HepG2 (cell line): ENCODE measurements at regions not wholly inside any gene's neighbourhood (a gene's known extent, or its start where the extent isn't known, plus 50 kb on each side); places are given as distances from the start of the nearest gene placed in this dataset.

Experiments
- ATAC-seq: fragments of 200-7000 bp; cut with Tn5 transposase; 3 replicates; pipeline ENCODE4 v1.9.1; 2020; ENCODE audit warnings: mild to moderate bottlenecking, moderate library complexity
- BruUV-seq: library from RNA; stranded (reverse); fragments of 400-500 nt; replicated peaks from 2 replicates; lab custom pipeline; 2021; lab: Mats Ljungman, UMichigan
- CTCF ChIA-PET: fragments of 300-600 bp; formaldehyde crosslinking; extraction: SDS; loops from one replicate; lab custom pipeline; 2021; ENCODE audit warnings: low total read pairs, inconsistent platforms, low intra/inter-chr PET ratio; lab: Yijun Ruan, JAX
- POLR2A ChIA-PET: fragments of 350-600 bp; sonication (Branson Sonifier 250); formaldehyde crosslinking; loops from one replicate; lab custom pipeline; 2020; ENCODE audit warnings: antibody characterized with exemption, inconsistent platforms; lab: Yijun Ruan, JAX
- DNase-seq: peaks from one replicate; pipeline ENCODE4 v3.0.0-alpha.2; 2015; ENCODE audit warnings: low spot score
- FAIRE-seq: peaks from 3 replicates; lab custom pipeline; 2011; peaks lifted over from hg19 to GRCh38; lab: Jason Lieb, UNC
- H2AFZ ChIP-seq: one replicate; pipeline ENCODE4 v1.6.1; 2011; ENCODE audit warnings: low read length, inconsistent platforms
- H3K27ac ChIP-seq: fragments of 300-600 bp; 3 replicates; pipeline ENCODE4 v1.8.0; 2011; ENCODE audit warnings: mixed run types, mild to moderate bottlenecking, mixed read lengths, low read length, inconsistent platforms; ENCODE audit not compliant: insufficient read depth; ENCODE audit errors: extremely low read length
- H3K27me3 ChIP-seq, 2 experiments: fragments of 200-600 bp in 1 of 2; 2 replicates in 1 of 2; 3 replicates in 1 of 2; pipeline versions ENCODE4 v1.6.0 to v1.8.0; 2011; ENCODE audit warnings: low read length in 2 of 2, mild to moderate bottlenecking in 2 of 2, moderate library complexity in 2 of 2, inconsistent platforms in 1 of 2; ENCODE audit not compliant: insufficient read depth in 2 of 2, control insufficient read depth in 1 of 2
- H3K36me3 ChIP-seq, 2 experiments: fragments of 200-600 bp in 1 of 2; replicated peaks in 1 of 2; 2 replicates in 1 of 2; 3 replicates in 1 of 2; pipeline versions ENCODE4 v1.5.1 to v1.8.0; 2011; ENCODE audit warnings: low read length in 2 of 2, inconsistent platforms in 1 of 2; ENCODE audit not compliant: insufficient read depth in 2 of 2, control insufficient read depth in 1 of 2
- H3K4me1 ChIP-seq: 2 replicates; pipeline ENCODE4 v1.5.1; 2012; ENCODE audit warnings: low read length, inconsistent platforms; ENCODE audit not compliant: insufficient read depth
- H3K4me2 ChIP-seq: 2 replicates; pipeline ENCODE4 v1.6.0; 2011; ENCODE audit warnings: low read depth, low read length, inconsistent platforms
- H3K4me3 ChIP-seq, 3 experiments: fragments of 200-600 bp in 1 of 3; sonication (generic), shearing (Covaris generic) in 1 of 3; replicated peaks in 1 of 3; 2 replicates each; pipeline ENCODE4 v1.5.1; 2011 to 2016; ENCODE audit warnings: low read length in 3 of 3, inconsistent platforms in 2 of 3, low read depth in 2 of 3, mild to moderate bottlenecking in 2 of 3, control low read depth in 1 of 3, mixed read lengths in 1 of 3; ENCODE audit not compliant: insufficient read depth in 1 of 3
- H3K79me2 ChIP-seq: one replicate; pipeline ENCODE4 v1.6.1; 2011; ENCODE audit warnings: low read length, inconsistent platforms; ENCODE audit not compliant: insufficient read depth
- H3K9ac ChIP-seq: 2 replicates; pipeline ENCODE4 v1.6.0; 2011; ENCODE audit warnings: mild to moderate bottlenecking, low read depth, low read length, inconsistent platforms; ENCODE audit not compliant: insufficient read depth
- H3K9me3 ChIP-seq: 2 replicates; pipeline ENCODE4 v1.5.1; 2012; ENCODE audit warnings: mild to moderate bottlenecking, low read length
- H4K20me1 ChIP-seq: 2 replicates; pipeline ENCODE4 v1.6.0; 2011; ENCODE audit warnings: inconsistent platforms, mild to moderate bottlenecking, low read length, moderate library complexity; ENCODE audit not compliant: insufficient read depth
- CEBPB ChIP-seq: IDR thresholded peaks from 2 replicates; pipeline ENCODE4 v1.6.1; 2011; ENCODE audit warnings: low read depth, low read length, improper control_type of control experiment, borderline replicate concordance
- CREB3 ChIP-seq: sonication (generic); formaldehyde crosslinking; IDR thresholded peaks from 2 replicates; pipeline ENCODE4 v1.5.0; 2020; ENCODE audit warnings: missing genetic modification reagents
- NR3C1 ChIP-seq: sonication (generic); formaldehyde crosslinking; IDR thresholded peaks from 2 replicates; pipeline ENCODE4 v1.4.0; 2020; ENCODE audit warnings: missing genetic modification reagents
- SAFB2 ChIP-seq: sonication (generic); formaldehyde crosslinking; IDR thresholded peaks from 2 replicates; pipeline ENCODE4 v1.5.1; 2020; ENCODE audit warnings: missing genetic modification reagents, low read depth, mild to moderate bottlenecking, borderline replicate concordance
- U2AF2 ChIP-seq: fragments of 200-400 bp; formaldehyde crosslinking; IDR thresholded peaks from 2 replicates; pipeline ENCODE4 v1.6.1; 2017; ENCODE audit warnings: low read depth, mild to moderate bottlenecking, low read length
- ZBTB20 ChIP-seq: sonication (generic); formaldehyde crosslinking; IDR thresholded peaks from 2 replicates; pipeline ENCODE4 v1.8.1; 2023; ENCODE audit warnings: missing genetic modification reagents, low read depth, mild to moderate bottlenecking, borderline replicate concordance
- ZBTB7A ChIP-seq: sonication (generic); formaldehyde crosslinking; IDR thresholded peaks from 2 replicates; pipeline ENCODE4 v1.8.0; 2022; ENCODE audit warnings: mild to moderate bottlenecking, missing genetic modification reagents
- ZFP36L1 ChIP-seq: sonication (generic); formaldehyde crosslinking; IDR thresholded peaks from 2 replicates; pipeline ENCODE4 v1.8.0; 2022; ENCODE audit warnings: mild to moderate bottlenecking, missing genetic modification reagents, moderate library complexity
- ZFP41 ChIP-seq: sonication (generic); formaldehyde crosslinking; IDR thresholded peaks from 2 replicates; pipeline ENCODE4 v1.4.0; 2020; ENCODE audit warnings: mild to moderate bottlenecking, missing genetic modification reagents, borderline replicate concordance
- ZNF510 ChIP-seq: sonication (generic); formaldehyde crosslinking; IDR thresholded peaks from 2 replicates; pipeline ENCODE4 v1.4.0; 2020; ENCODE audit warnings: low read depth, mild to moderate bottlenecking, missing genetic modification reagents
- ZNF766 ChIP-seq: sonication (generic); formaldehyde crosslinking; IDR thresholded peaks from 2 replicates; pipeline ENCODE4 v1.5.0; 2020; ENCODE audit warnings: missing genetic modification reagents, borderline replicate concordance
- ZNF792 ChIP-seq: IDR thresholded peaks from 2 replicates; pipeline ENCODE4 v1.6.1; 2016
- WGBS: methylation state at CpG from one replicate; pipeline ENCODE4 v1.1.6; 2017; ENCODE audit warnings: low lambda C conversion rate; 5-methylcytosine and 5-hydroxymethylcytosine counted together
- in situ Hi-C: cut with HindIII; loops from 2 replicates; pipeline ENCODE4 v1.10.0; 2017; ENCODE audit warnings: low pct_unique_long_range_greater_than_20kb; ENCODE audit not compliant: extremely low pct_ligation_motif_present
- intact Hi-C: fragments of 100-400 bp; cut with micrococcal nuclease; formaldehyde crosslinking; loops from one replicate; pipeline ENCODE4 v1.10.0; 2022; ENCODE audit not compliant: unreplicated experiment
- TF ChIP-seq, protein P1 (sequence below): fragments of 450-650 bp; IDR thresholded peaks from 2 replicates; pipeline ENCODE4 v1.6.1; 2017; ENCODE audit warnings: mild to moderate bottlenecking
- TF ChIP-seq, protein P2 (sequence below): sonication (generic); formaldehyde crosslinking; IDR thresholded peaks from 2 replicates; pipeline ENCODE4 v1.4.0; 2020; ENCODE audit warnings: missing genetic modification reagents

- DNase-seq: no peak
- intact Hi-C loops: no loop called here
- no peak overlapping the region for H3K9ac ChIP-seq
- H4K20me1 ChIP-seq: no peaks in the 10 kb centered on the region
- 88% methylated on average over 3 of the region's 3 CpGs for WGBS
- ChIA-PET CTCF (no interaction called here), POLR2A (no interaction called here)
- no peak overlapping the region for H2AFZ ChIP-seq
- H3K4me3 ChIP-seq: no peak overlapping the region
- TF ChIP-seq ZNF766: no peak
- TF ChIP-seq NR3C1 (CRISPR knock-in tag): no peak
- no peak for TF ChIP-seq ZNF792
- TF ChIP-seq ZBTB20 (CRISPR knock-in tag): no peak
- TF ChIP-seq, protein P1, sequence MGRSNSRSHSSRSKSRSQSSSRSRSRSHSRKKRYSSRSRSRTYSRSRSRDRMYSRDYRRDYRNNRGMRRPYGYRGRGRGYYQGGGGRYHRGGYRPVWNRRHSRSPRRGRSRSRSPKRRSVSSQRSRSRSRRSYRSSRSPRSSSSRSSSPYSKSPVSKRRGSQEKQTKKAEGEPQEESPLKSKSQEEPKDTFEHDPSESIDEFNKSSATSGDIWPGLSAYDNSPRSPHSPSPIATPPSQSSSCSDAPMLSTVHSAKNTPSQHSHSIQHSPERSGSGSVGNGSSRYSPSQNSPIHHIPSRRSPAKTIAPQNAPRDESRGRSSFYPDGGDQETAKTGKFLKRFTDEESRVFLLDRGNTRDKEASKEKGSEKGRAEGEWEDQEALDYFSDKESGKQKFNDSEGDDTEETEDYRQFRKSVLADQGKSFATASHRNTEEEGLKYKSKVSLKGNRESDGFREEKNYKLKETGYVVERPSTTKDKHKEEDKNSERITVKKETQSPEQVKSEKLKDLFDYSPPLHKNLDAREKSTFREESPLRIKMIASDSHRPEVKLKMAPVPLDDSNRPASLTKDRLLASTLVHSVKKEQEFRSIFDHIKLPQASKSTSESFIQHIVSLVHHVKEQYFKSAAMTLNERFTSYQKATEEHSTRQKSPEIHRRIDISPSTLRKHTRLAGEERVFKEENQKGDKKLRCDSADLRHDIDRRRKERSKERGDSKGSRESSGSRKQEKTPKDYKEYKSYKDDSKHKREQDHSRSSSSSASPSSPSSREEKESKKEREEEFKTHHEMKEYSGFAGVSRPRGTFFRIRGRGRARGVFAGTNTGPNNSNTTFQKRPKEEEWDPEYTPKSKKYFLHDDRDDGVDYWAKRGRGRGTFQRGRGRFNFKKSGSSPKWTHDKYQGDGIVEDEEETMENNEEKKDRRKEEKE: no peak
- peak; percentile 74 for TF ChIP-seq CEBPB
- TF ChIP-seq U2AF2: no peak
- H3K27me3 ChIP-seq: no peaks in the 10 kb centered on the region
- H3K4me2 ChIP-seq: no peak overlapping the region
- no peaks in the 10 kb centered on the region for H3K79me2 ChIP-seq
- no peak for FAIRE-seq
- H3K9me3 ChIP-seq: no peaks in the 10 kb centered on the region
- no peak overlapping the region for H3K27ac ChIP-seq
- BruUV-seq: no TSS peak
- no peaks in the 10 kb centered on the region for H3K4me1 ChIP-seq
- no peaks in the 10 kb centered on the region for H3K36me3 ChIP-seq
- ATAC-seq: no peak
- in situ Hi-C loops: no loop called here
Observed at GRCh38 chr7:139168479-139168878, 59.0 kb upstream of the ZC3HAV1 start.

DNA sequence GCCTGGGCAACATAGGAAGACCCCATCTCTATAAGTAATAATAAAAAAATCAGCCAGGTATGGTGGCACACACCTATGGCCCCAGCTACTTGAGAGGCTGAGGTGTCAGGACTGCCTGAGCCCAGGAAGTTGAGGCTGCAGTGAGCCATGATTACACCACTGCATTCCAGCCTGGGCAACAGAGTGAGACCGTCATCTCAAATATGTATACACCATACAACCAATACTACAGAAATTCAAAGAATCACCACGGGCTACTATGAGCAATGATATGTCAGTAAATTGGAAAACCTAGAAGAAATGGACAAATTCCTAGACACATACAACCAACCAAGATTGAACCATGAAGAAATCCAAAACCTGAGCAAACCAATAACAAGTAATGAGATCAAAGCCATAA is 60.3 kb upstream of the ZC3HAV1 start:
- Histone ChIP-seq H3K9me3 (no peaks in the 10 kb centered on the region), H3K27me3 (no peaks in the 10 kb centered on the region), H3K4me1 (no peaks in the 10 kb centered on the region), H2AFZ (no peak overlapping the region), H3K4me2 (no peak overlapping the region), H3K36me3 (no peaks in the 10 kb centered on the region), H3K4me3 (no peak overlapping the region), H3K9ac (no peak overlapping the region), H3K27ac (no peak overlapping the region), H3K79me2 (no peaks in the 10 kb centered on the region), H4K20me1 (no peaks in the 10 kb centered on the region)
- WGBS: 89% methylated on average over 2 of the region's 2 CpGs
- intact Hi-C loops (no loop called here), in situ Hi-C loops (no loop called here)
- BruUV-seq: no TSS peak
- DNase-seq (no peak), ATAC-seq (no peak), FAIRE-seq (no peak)
- POLR2A ChIA-PET: no interaction called here
- CTCF ChIA-PET: no interaction called here
- TF ChIP-seq ZFP36L1 (CRISPR knock-in tag) (no peak), ZBTB7A (no peak), SAFB2 (CRISPR knock-in tag) (no peak), ZNF510 (CRISPR knock-in tag) (no peak), ZFP41 (CRISPR knock-in tag) (no peak), U2AF2 (no peak), CREB3 (CRISPR knock-in tag) (no peak)
- TF ChIP-seq, protein P2, sequence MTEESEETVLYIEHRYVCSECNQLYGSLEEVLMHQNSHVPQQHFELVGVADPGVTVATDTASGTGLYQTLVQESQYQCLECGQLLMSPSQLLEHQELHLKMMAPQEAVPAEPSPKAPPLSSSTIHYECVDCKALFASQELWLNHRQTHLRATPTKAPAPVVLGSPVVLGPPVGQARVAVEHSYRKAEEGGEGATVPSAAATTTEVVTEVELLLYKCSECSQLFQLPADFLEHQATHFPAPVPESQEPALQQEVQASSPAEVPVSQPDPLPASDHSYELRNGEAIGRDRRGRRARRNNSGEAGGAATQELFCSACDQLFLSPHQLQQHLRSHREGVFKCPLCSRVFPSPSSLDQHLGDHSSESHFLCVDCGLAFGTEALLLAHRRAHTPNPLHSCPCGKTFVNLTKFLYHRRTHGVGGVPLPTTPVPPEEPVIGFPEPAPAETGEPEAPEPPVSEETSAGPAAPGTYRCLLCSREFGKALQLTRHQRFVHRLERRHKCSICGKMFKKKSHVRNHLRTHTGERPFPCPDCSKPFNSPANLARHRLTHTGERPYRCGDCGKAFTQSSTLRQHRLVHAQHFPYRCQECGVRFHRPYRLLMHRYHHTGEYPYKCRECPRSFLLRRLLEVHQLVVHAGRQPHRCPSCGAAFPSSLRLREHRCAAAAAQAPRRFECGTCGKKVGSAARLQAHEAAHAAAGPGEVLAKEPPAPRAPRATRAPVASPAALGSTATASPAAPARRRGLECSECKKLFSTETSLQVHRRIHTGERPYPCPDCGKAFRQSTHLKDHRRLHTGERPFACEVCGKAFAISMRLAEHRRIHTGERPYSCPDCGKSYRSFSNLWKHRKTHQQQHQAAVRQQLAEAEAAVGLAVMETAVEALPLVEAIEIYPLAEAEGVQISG: no peak
